Upper lobe of left lung (tissue), 6 donors: ENCODE measurements at regions not wholly inside any gene's neighbourhood (a gene's known extent, or its start where the extent isn't known, plus 50 kb on each side); places are given as distances from the start of the nearest gene placed in this dataset.

Source experiments
- ATAC-seq, 2 donors: fragments of 200-7000 bp; cut with Tn5 transposase; one replicate each; pipeline ENCODE4 v1.9.1; 2022; ENCODE audit warnings: mild to moderate bottlenecking in 2 of 2, moderate library complexity in 2 of 2; ENCODE audit not compliant: low FRiP score in 2 of 2
- DNase-seq, 2 donors: peaks; one replicate each; pipeline ENCODE4 v3.0.0-alpha.2; 2019 to 2020
- H3K27ac ChIP-seq, 4 donors: fragments of 200-600 bp; sonication (generic); one replicate each; pipeline ENCODE4 v1.5.1; 2016 to 2019
- H3K27me3 ChIP-seq, 4 donors: fragments of 200-600 bp; sonication (generic); one replicate each; pipeline ENCODE4 v1.5.1; 2017 to 2019
- H3K36me3 ChIP-seq, 4 donors: fragments of 200-600 bp; sonication (generic); one replicate each; pipeline ENCODE4 v1.5.1; 2016 to 2019
- H3K4me1 ChIP-seq, 4 donors: fragments of 200-600 bp; sonication (generic); one replicate each; pipeline ENCODE4 v1.5.1; 2018 to 2019
- H3K4me3 ChIP-seq, 4 donors: fragments of 200-600 bp; sonication (generic); one replicate each; pipeline ENCODE4 v1.5.1; 2017 to 2019; ENCODE audit warnings: mild to moderate bottlenecking in 2 of 4, moderate library complexity in 1 of 4
- H3K9me3 ChIP-seq, 4 donors: fragments of 200-600 bp; sonication (generic); one replicate each; pipeline ENCODE4 v1.5.1; 2018 to 2019
- CTCF ChIP-seq, 6 experiments: fragments of 450-650 bp in 4 of 6; fragments of 200-600 bp in 2 of 6; sonication (generic) in 2 of 6; IDR thresholded peaks; one replicate each; pipeline ENCODE4 v1.5.1; 2016 to 2019; ENCODE audit warnings: antibody characterized with exemption in 6 of 6
- EP300 ChIP-seq, 4 donors: sonication (generic); formaldehyde crosslinking; IDR thresholded peaks; one replicate each; pipeline ENCODE4 v1.5.1; 2017; ENCODE audit warnings: antibody characterized with exemption in 4 of 4, control low read depth in 2 of 4
- POLR2A ChIP-seq, 4 donors: fragments of 450-650 bp; IDR thresholded peaks; one replicate each; pipeline ENCODE4 v1.5.1; 2016 to 2017; ENCODE audit warnings: antibody characterized with exemption in 4 of 4, mild to moderate bottlenecking in 2 of 4
- POLR2AphosphoS5 ChIP-seq, 2 donors: sonication (generic); formaldehyde crosslinking; IDR thresholded peaks; one replicate each; pipeline ENCODE4 v1.5.1; 2017; ENCODE audit warnings: antibody characterized with exemption in 2 of 2
- WGBS, 2 donors: methylation state at CpG; one replicate each; pipeline ENCODE4 v1.1.5; 2017 to 2018; 5-methylcytosine and 5-hydroxymethylcytosine counted together
- donor health status: DM: no; HTN: no; CAD: no; lungs with moderate emphysema.
- donor health status: DM: no; HTN: yes; CAD: no; lungs with severe emphysema.

GRCh38 chr2:163812926-163813520 is 77.2 kb upstream of the FIGN start:
- 68 to 80% methylated on average over 1 of the region's 1 CpG for WGBS, 2 donors
- H3K27me3 ChIP-seq, result no peaks in the 10 kb centered on the region
- ATAC-seq, result no peak
- DNase-seq, result no peak
- H3K9me3 ChIP-seq, result peaks cover 0 to 6% (median 0%) of the 10 kb centered on the region in 4 donors
- H3K36me3 ChIP-seq, result no peaks in the 10 kb centered on the region
- no peaks in the 10 kb centered on the region for H3K4me1 ChIP-seq
- H3K4me3 ChIP-seq, result no peak overlapping the region
- TF ChIP-seq POLR2A (IDR thresholded peaks at IDR 0.05) (no peak), EP300 (IDR thresholded peaks at IDR 0.05) (no peak), POLR2AphosphoS5 (IDR thresholded peaks at IDR 0.05) (no peak), CTCF (IDR thresholded peaks at IDR 0.05) (no peak)
- H3K27ac ChIP-seq, result no peak overlapping the region

- Histone ChIP-seq H3K36me3 (no peaks in the 10 kb centered on the region), H3K9me3 (no peaks in the 10 kb centered on the region), H3K4me3 (no peak overlapping the region), H3K27me3 (no peaks in the 10 kb centered on the region), H3K4me1 (no peaks in the 10 kb centered on the region), H3K27ac (no peak overlapping the region)
- DNase-seq, result no peak
- WGBS, 2 donors, result 78 to 94% methylated on average over 2 of the region's 2 CpGs
- TF ChIP-seq CTCF (IDR thresholded peaks at IDR 0.05), result no peak
- no peak for TF ChIP-seq POLR2A (IDR thresholded peaks at IDR 0.05)
- no peak for TF ChIP-seq POLR2AphosphoS5 (IDR thresholded peaks at IDR 0.05)
- no peak for TF ChIP-seq EP300 (IDR thresholded peaks at IDR 0.05)
- ATAC-seq, result no peak
These were observed 72.6 kb upstream of the FIGN start for GRCh38 chr2:163808406-163808805.

- DNase-seq, result no peak
These were observed 66.5 kb upstream of the FIGN start for GRCh38 chr2:163802284-163802683.

GRCh38 chr2:163801486-163801885 is 65.7 kb upstream of the FIGN start:
- no peak overlapping the region for H3K4me3 ChIP-seq
- DNase-seq, result no peak
- no peaks in the 10 kb centered on the region for H3K36me3 ChIP-seq
- no peaks in the 10 kb centered on the region for H3K27me3 ChIP-seq
- no peaks in the 10 kb centered on the region for H3K9me3 ChIP-seq
- ATAC-seq, result no peak
- H3K4me1 ChIP-seq, result no peaks in the 10 kb centered on the region
- WGBS, 2 donors, result 75 to 78% methylated on average over 2 of the region's 2 CpGs
- H3K27ac ChIP-seq, result no peak overlapping the region
- no peak for TF ChIP-seq POLR2AphosphoS5 (IDR thresholded peaks at IDR 0.05)
- TF ChIP-seq EP300 (IDR thresholded peaks at IDR 0.05), result no peak
- no peak for TF ChIP-seq CTCF (IDR thresholded peaks at IDR 0.05)
- TF ChIP-seq POLR2A (IDR thresholded peaks at IDR 0.05), result no peak

More at GRCh38 chr2:163802284-163802683, 66.5 kb upstream of the FIGN start:
- no peaks in the 10 kb centered on the region for H3K27me3 ChIP-seq
- no peaks in the 10 kb centered on the region for H3K9me3 ChIP-seq
- H3K4me3 ChIP-seq, result no peak overlapping the region
- H3K27ac ChIP-seq, result no peak overlapping the region
- ATAC-seq, result no peak
- no peak for TF ChIP-seq CTCF (IDR thresholded peaks at IDR 0.05)
- TF ChIP-seq POLR2AphosphoS5 (IDR thresholded peaks at IDR 0.05), result no peak
- no peak for TF ChIP-seq EP300 (IDR thresholded peaks at IDR 0.05)
- TF ChIP-seq POLR2A (IDR thresholded peaks at IDR 0.05), result no peak
- 81% methylated on average over 3 of the region's 3 CpGs for WGBS, 2 donors
- no peaks in the 10 kb centered on the region for H3K4me1 ChIP-seq
- H3K36me3 ChIP-seq, result no peaks in the 10 kb centered on the region

GRCh38 chr2:163800951-163801381 is 65.2 kb upstream of the FIGN start:
- no peaks in the 10 kb centered on the region for H3K36me3 ChIP-seq
- TF ChIP-seq EP300 (IDR thresholded peaks at IDR 0.05), result no peak
- no peak for TF ChIP-seq POLR2A (IDR thresholded peaks at IDR 0.05)
- TF ChIP-seq POLR2AphosphoS5 (IDR thresholded peaks at IDR 0.05), result no peak
- H3K9me3 ChIP-seq, result no peaks in the 10 kb centered on the region
- ATAC-seq (no peak), DNase-seq (no peak)
- no peak overlapping the region for H3K4me3 ChIP-seq
- H3K27me3 ChIP-seq, result no peaks in the 10 kb centered on the region
- 21 to 42% methylated on average over 3 of the region's 3 CpGs for WGBS, 2 donors
- no peak overlapping the region for H3K27ac ChIP-seq
- H3K4me1 ChIP-seq, result no peaks in the 10 kb centered on the region
